Transverse colon (tissue), 4 donors: ENCODE measurements at regions not wholly inside any gene's neighbourhood (a gene's known extent, or its start where the extent isn't known, plus 50 kb on each side); places are given as distances from the start of the nearest gene placed in this dataset.

ENCODE experiments used
- EP300 ChIP-seq: sonication (generic); formaldehyde crosslinking; IDR thresholded peaks from one replicate; pipeline ENCODE4 v1.6.1; 2017; ENCODE audit warnings: antibody characterized with exemption, low read depth
- POLR2AphosphoS5 ChIP-seq, 3 donors: sonication (generic); formaldehyde crosslinking; IDR thresholded peaks; one replicate each; pipeline ENCODE4 v1.6.1; 2016; ENCODE audit warnings: antibody characterized with exemption in 3 of 3
- TF ChIP-seq, protein P1 (sequence below), 5 experiments: fragments of 200-600 bp in 3 of 5; fragments of 450-650 bp in 2 of 5; sonication (generic) in 3 of 5; IDR thresholded peaks; 1 replicate in 2 of 5; 2 replicates in 3 of 5; pipeline ENCODE4 v1.5.1; 2016 to 2017; ENCODE audit warnings: antibody characterized with exemption in 5 of 5, inconsistent platforms in 3 of 5, mild to moderate bottlenecking in 2 of 5, moderate library complexity in 1 of 5

- TF ChIP-seq, protein P1, sequence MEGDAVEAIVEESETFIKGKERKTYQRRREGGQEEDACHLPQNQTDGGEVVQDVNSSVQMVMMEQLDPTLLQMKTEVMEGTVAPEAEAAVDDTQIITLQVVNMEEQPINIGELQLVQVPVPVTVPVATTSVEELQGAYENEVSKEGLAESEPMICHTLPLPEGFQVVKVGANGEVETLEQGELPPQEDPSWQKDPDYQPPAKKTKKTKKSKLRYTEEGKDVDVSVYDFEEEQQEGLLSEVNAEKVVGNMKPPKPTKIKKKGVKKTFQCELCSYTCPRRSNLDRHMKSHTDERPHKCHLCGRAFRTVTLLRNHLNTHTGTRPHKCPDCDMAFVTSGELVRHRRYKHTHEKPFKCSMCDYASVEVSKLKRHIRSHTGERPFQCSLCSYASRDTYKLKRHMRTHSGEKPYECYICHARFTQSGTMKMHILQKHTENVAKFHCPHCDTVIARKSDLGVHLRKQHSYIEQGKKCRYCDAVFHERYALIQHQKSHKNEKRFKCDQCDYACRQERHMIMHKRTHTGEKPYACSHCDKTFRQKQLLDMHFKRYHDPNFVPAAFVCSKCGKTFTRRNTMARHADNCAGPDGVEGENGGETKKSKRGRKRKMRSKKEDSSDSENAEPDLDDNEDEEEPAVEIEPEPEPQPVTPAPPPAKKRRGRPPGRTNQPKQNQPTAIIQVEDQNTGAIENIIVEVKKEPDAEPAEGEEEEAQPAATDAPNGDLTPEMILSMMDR (IDR thresholded peaks at IDR 0.05) = no peak
- no peak for TF ChIP-seq POLR2AphosphoS5 (IDR thresholded peaks at IDR 0.05)
- TF ChIP-seq EP300 = no peak
Observed at GRCh38 chr3:177754508-177754921, 557.2 kb upstream of the TBL1XR1 start.
